ENCODE measurements at regions not wholly inside any gene's neighbourhood (a gene's known extent, or its start where the extent isn't known, plus 50 kb on each side); places are given as distances from the start of the nearest gene placed in this dataset.

DNA sequence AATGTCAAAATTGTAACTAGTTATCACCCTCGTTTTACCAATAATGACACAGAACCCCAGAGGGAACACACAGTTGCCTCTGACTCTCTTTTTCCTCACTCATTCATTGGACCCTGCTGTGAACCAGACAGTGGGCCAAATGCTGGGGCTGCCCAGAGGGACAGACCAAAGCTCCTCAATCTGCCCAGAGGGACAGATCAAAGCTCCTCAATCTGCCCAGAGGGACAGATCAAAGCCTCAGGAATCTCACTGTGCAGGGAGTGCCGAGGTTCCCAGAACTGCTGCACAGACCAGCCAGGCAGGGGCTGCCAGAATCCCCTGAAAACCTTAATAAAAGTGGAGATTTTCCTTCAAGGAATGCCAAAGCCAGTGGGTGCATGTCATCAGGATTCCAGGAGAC lies 179.1 kb downstream of the SOD2 start:
- no peak overlapping the region for H3K4me3 ChIP-seq (ENCODE audit: low read length)
- TF ChIP-seq, protein P1, sequence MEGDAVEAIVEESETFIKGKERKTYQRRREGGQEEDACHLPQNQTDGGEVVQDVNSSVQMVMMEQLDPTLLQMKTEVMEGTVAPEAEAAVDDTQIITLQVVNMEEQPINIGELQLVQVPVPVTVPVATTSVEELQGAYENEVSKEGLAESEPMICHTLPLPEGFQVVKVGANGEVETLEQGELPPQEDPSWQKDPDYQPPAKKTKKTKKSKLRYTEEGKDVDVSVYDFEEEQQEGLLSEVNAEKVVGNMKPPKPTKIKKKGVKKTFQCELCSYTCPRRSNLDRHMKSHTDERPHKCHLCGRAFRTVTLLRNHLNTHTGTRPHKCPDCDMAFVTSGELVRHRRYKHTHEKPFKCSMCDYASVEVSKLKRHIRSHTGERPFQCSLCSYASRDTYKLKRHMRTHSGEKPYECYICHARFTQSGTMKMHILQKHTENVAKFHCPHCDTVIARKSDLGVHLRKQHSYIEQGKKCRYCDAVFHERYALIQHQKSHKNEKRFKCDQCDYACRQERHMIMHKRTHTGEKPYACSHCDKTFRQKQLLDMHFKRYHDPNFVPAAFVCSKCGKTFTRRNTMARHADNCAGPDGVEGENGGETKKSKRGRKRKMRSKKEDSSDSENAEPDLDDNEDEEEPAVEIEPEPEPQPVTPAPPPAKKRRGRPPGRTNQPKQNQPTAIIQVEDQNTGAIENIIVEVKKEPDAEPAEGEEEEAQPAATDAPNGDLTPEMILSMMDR (conservative IDR thresholded peaks at IDR 0.05; ENCODE audit: low read depth, low read length): no peak
- DNase-seq (ENCODE audit: low read depth): no peak

- H3K4me3 ChIP-seq (ENCODE audit: low read length): no peak overlapping the region
- DNase-seq (ENCODE audit: low read depth): no peak
- TF ChIP-seq, protein P1 (conservative IDR thresholded peaks at IDR 0.05; ENCODE audit: low read depth, low read length): no peak
Observed at GRCh38 chr6:159513074-159513720, 179.8 kb downstream of the SOD2 start.

DNA sequence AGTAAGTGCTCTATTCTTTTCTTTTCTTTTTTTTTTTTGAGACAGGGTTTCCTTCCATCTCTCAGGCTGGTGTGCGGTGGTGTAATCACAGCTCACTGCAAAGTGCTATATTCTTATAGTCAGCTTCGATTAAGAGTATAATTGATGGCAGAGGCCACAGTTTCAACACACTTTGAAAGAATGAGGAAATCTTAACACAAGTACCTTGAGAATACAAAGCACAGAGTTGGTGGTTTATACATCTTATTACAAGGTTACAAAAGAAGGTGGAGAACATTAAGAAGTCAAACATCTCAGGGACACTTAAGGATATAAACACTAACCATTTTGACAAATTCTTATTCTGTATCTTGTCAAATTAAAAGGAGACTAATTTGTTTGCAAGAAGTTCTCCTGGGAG lies 180.5 kb downstream of the SOD2 start:
- H3K4me3 ChIP-seq (ENCODE audit: low read length): no peak overlapping the region
- TF ChIP-seq, protein P1 (conservative IDR thresholded peaks at IDR 0.05; ENCODE audit: low read depth, low read length): no peak
- no peak for DNase-seq (ENCODE audit: low read depth)

DNA sequence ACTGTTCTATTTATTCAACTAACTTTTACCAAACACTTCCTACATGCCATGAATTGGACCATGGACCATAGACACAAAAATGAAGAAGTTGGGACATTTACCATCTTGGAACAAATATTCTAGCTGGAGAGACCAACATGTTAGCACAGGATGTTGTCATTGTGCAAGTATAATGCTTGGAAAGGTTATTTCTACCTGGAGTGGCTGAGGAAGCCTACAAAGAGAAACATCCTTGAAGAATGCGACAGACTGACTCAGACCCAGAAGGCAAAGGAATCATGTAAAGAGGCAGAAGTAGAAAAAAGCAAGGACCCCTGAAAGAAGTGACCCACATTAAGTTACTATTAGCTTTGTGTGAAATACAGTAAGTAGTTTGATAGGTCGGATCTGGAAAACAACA lies 180.9 kb downstream of the SOD2 start:
- no peak overlapping the region for H3K4me3 ChIP-seq (ENCODE audit: low read length)
- TF ChIP-seq, protein P1 (conservative IDR thresholded peaks at IDR 0.05; ENCODE audit: low read depth, low read length): no peak
- DNase-seq (ENCODE audit: low read depth): no peak

GRCh38 chr6:159510141-159510540 lies 182.9 kb downstream of the SOD2 start:
- no peak overlapping the region for H3K4me3 ChIP-seq (ENCODE audit: low read length)
- DNase-seq (ENCODE audit: low read depth): no peak
- TF ChIP-seq, protein P1 (conservative IDR thresholded peaks at IDR 0.05; ENCODE audit: low read depth, low read length): no peak

- TF ChIP-seq, protein P1 (conservative IDR thresholded peaks at IDR 0.05; ENCODE audit: low read depth, low read length): no peak
- DNase-seq (ENCODE audit: low read depth): no peak
- no peak overlapping the region for H3K4me3 ChIP-seq (ENCODE audit: low read length)
Observed at GRCh38 chr6:159508931-159509330, 184.1 kb downstream of the SOD2 start.

DNA sequence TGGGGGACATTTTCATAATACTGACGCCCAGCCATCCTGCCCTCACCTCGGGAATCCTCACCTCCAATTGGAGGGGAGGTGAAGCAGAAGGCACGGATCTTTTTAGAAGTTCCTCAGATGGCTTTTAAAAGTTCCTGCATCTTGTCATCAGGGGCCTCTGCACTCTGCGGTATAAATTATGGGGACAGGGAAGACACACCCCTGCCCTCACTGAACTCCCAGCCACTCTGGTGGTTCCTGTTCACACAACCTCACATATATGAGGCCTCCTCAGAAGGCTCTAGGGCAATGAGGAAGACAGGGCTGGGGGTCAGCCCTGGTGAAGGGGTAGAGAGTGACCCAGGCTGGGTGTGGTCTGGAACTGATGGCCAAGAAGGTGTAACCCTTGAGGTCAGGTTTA lies 187.0 kb downstream of the SOD2 start:
- H3K4me3 ChIP-seq (ENCODE audit: low read length): no peak overlapping the region
- TF ChIP-seq, protein P1 (conservative IDR thresholded peaks at IDR 0.05; ENCODE audit: low read depth, low read length): no peak
- no peak for DNase-seq (ENCODE audit: low read depth)

All from retinal pigment epithelial cell (primary cell).